Activated CD4-positive, CD25-positive, alpha-beta regulatory T cell treated with anti-CD3 and anti-CD28 coated beads, Interleukin-2, amount 50 U/mL, for 24 hours (primary cell): ENCODE measurements at regions not wholly inside any gene's neighbourhood (a gene's known extent, or its start where the extent isn't known, plus 50 kb on each side); places are given as distances from the start of the nearest gene placed in this dataset.

ENCODE experiments used
- ATAC-seq, 2 donors: fragments of 150-1000 bp; cut with Tn5 transposase; one replicate each; pipeline ENCODE4 v1.10.0; 2021; ENCODE audit warnings: mild to moderate bottlenecking in 1 of 2, moderate library complexity in 1 of 2

GRCh38 chr12:58140395-58140794 is 199.0 kb downstream of the ATP23 start:
- ATAC-seq, result no peak

DNA sequence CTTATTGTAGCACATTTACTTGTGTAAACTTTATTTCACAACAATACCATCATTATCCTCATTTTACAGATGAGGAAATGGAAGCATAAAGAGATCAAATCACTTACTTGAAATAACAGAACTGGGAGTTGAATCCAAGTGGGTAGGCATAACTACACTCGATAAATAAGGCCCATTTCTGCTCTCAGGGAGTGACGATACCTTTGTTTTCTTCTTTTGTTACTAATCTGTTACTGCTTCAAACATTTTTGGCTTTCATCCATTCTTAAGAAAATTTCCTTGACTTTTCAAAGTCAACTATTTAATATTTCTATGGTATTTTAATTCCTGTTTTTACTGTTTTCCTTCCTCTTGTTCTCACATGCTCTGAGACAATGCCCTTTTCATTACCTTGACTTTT is 201.6 kb downstream of the ATP23 start:
- ATAC-seq, result no peak

- no peak for ATAC-seq
Observed at GRCh38 chr12:58143498-58143995, 202.2 kb downstream of the ATP23 start.

DNA sequence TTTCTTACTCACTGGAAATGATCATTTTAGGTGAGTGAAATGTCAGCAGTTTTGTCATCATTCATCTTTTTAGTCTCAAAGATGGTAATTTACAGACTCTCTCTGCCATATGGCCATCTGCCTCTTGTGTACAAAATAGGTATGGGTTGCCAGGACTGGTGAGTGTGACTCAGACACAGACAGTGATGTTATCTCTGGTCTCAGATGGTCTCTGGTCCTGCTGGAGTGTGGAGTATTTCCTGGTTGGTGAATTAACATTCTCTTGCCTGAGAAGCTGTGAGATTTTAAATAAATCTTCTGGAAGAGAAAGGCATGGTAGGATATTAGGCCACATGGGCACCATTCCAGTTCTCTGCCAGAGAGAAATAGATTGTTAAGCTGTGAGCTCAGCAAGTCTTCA is 207.0 kb downstream of the ATP23 start:
- no peak for ATAC-seq

GRCh38 chr12:58148976-58149375 is 207.6 kb downstream of the ATP23 start:
- ATAC-seq, result no peak

- no peak for ATAC-seq
Observed at GRCh38 chr12:58154359-58154758, 213.0 kb downstream of the ATP23 start.

DNA sequence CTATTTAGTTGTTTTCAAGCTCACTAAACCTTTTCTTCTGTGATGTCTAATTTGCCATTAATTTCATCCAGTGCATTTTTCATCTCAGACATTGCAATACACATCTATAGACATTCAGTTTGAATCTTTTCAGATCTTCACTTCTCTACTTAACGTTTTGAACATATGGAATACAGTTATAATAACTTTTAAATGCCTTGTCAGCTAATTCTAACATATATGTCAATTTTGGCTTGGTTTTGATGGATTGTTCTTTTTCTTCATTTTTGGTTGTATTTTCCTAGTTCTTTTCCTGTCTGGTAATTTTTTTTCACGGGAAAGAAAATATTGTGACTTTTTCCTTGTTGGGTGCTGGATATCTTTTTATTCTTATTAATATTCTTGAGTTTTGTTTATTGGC is 215.3 kb downstream of the ATP23 start:
- no peak for ATAC-seq

GRCh38 chr12:58159941-58160340 is 218.6 kb downstream of the ATP23 start:
- no peak for ATAC-seq

GRCh38 chr12:58161773-58162172 is 220.4 kb downstream of the ATP23 start:
- no peak for ATAC-seq

GRCh38 chr12:58163021-58163420 is 221.7 kb downstream of the ATP23 start:
- no peak for ATAC-seq

DNA sequence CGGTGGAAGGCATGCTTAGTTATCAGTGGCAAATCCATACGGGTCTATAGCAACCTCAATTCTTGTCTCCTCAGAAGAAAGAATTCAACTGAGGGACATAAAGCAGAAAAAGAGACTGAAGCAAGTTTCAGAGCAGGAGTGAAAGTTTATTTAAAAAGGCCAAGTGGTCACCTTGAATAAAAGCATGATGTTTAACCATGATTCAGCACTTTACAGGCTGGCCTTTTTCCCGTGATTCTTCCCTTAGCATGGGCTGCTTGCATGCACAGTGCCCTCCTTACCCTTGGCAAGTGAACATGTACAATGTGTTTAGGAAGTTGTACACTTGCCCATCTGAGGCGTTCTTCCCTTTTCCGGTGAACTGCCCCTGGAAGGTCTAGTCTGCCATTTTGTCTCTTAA is 225.3 kb downstream of the ATP23 start:
- no peak for ATAC-seq

DNA sequence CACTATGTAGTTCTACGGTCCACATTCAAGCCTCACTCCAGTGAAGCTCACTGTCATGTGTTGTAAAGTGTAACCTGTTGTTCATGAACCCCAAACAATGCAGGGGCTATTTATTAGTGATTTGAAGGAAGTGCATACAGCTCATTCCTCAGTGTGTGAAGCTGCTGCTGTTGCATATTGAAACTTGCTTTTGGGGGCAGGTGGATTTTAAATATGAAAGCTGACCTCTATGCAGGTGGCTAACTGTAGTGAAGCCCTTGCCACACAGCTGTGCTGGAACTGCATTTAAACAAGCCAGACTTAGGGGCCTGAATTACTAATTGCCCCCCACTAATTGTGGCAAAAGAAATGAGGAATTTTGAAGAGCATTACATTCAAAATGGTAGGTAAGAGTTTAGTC is 226.3 kb downstream of the ATP23 start:
- no peak for ATAC-seq

GRCh38 chr12:58169826-58170225 is 228.5 kb downstream of the ATP23 start:
- no peak for ATAC-seq

DNA sequence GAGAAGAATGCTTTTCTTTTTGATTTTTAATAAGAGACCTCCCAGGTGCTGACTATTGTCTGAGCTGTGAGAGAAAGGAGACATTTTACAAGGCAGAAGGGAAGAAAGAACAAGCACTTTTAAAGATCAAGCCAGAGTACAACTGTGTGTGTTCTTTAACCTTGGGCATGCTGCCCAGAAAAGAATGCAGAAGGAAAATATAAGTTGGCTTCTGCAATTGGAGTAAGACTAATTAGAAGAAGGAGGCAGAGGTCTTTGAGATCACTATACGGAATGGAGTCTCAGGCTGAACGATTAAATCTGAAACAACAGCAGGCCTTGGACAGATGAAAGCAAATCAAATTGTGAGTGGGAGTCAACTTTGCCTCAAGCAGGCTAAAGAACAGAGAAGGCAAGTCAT is 230.5 kb downstream of the ATP23 start:
- ATAC-seq, result no peak

DNA sequence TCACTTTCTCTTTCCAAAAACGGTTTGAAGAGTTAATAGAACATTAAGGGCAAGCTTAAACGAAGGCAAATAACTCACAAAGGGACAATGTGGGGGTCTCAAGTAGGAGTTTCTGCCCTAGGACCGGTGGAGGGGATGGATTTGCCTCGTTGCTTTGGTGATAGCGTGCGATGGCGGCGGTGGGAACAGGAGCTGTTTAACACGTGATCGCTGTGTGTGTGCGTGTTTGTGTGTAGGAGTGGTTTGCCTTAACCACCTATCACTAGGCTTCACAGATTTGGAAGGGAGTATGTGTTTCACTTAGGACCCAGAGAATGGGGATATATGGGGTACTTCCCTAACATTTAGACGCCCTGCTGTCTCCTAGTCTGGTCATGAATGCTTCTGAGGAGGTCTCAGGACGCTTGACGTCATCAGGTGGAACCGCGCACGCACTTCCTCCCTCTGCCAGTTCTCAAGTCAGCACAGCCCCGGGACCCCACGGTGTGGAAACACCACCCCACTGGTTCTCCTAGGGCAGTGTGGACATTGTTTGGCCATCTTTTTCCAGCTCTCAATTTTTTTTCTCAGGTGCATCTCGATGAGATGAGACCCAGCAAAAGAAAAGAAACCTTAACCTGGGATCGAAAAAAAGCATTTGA is 231.2 kb downstream of the ATP23 start:
- ATAC-seq, result no peak

DNA sequence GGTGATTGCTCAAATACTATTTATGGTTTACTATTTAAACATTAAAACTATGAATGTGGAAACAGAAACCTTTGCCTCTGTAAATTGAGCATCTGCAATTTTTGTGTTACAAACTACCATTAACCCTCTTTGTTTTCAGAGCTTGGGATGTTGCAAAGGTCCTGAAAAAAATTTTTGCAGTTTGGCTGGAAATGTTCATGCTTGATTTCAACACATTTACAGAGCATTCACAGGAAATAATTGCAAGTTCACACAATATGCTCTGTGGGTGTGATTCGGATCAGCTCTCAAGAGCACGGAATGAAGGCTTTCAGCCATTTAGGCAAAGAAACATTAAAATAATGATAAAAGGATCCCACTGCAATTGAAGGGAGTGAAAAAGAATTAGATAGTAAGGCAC is 232.9 kb downstream of the ATP23 start:
- ATAC-seq, result no peak

- ATAC-seq, result no peak
Observed at GRCh38 chr12:58176296-58176869, 235.0 kb downstream of the ATP23 start.

- no peak for ATAC-seq
Observed at GRCh38 chr12:58177366-58177765, 236.0 kb downstream of the ATP23 start.

DNA sequence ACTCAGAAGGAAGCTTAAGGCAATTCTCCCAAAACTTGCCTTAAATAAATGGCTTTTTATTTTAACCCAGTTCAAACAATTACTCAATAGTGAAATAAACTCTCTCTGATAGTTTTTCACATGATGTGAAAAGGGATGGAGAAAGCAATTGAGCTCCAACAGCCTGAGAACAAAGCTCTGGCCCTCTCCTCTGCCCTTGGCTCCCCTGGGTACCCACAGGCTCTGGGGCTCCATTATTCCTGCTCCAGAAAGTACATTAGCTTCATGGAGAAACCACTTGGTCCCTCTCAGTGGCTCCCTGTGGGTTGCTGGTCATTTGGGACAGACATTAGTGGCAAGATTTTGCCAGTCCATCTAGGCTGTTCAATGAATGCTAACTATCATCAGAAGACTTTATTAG is 242.8 kb downstream of the ATP23 start:
- no peak for ATAC-seq

- no peak for ATAC-seq
Observed at GRCh38 chr12:58186401-58186800, 245.0 kb downstream of the ATP23 start.

GRCh38 chr12:58186914-58187313 is 245.5 kb downstream of the ATP23 start:
- no peak for ATAC-seq

DNA sequence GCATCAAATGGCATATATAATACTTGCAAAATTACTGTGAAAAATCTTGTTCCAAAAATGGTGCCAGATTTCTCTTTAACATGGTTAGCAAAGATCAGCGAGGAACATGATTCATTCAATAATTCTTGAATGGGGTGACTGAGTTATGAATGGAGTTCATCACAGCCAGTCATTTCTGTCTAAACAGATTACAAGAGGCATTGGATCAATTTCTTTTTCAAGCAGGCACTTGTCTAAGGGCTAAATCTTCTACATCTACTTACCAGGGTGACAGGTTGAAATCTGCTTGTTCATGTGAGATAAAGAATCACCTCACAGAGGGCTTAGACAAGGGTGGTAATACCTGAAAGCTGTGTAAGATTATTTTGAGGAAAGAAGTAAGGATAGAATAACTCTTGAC is 247.7 kb downstream of the ATP23 start:
- no peak for ATAC-seq

GRCh38 chr12:58189893-58190292 is 248.5 kb downstream of the ATP23 start:
- no peak for ATAC-seq

GRCh38 chr12:58190618-58191017 is 249.3 kb downstream of the ATP23 start:
- no peak for ATAC-seq

GRCh38 chr12:58196971-58197370 is 255.6 kb downstream of the ATP23 start:
- ATAC-seq, result no peak
